Posterior cingulate gyrus (tissue), 11 donors: ENCODE measurements at regions not wholly inside any gene's neighbourhood (a gene's known extent, or its start where the extent isn't known, plus 50 kb on each side); places are given as distances from the start of the nearest gene placed in this dataset.
A peak's percentile ranks its signal among the peaks of the same experiment; 100 is the strongest.
"Not testable (repeated sequence)": the region's sequence is repeated elsewhere in the genome, so short reads cannot be mapped to it uniquely, and the experiment has no call there.

Source experiments
- DNase-seq, 10 donors: peaks; one replicate each; pipeline versions ENCODE4 v3.0.0 to v3.0.0-alpha.2; 2020 to 2021; ENCODE audit warnings: mixed read lengths in 3 of 10
- intact Hi-C: fragments of 100-400 bp; cut with DNase I; formaldehyde crosslinking; loops from one replicate; pipeline ENCODE4 v1.15.1; 2023

DNA sequence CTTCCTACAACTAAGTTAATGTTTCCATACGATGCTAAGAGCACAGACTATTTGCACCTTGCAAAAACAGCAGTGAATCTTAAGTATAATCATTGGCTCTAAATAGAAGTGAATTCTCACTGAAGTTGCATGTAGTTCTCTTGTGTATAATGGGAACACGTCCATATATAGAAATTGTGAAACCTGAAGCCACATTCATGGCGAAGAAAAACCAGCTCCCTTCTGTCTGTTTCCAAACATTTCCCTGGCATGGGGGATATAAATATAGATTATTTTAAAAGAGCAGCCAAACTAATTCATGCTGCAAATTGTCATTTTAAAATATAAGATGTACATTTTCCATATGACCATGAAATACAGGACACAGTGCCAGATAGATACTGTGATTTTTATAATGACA is 71.1 kb downstream of the TRAM1L1 start:
- intact Hi-C loops: no loop called here

GRCh38 chr4:117010671-117011070 is 74.7 kb downstream of the TRAM1L1 start:
- intact Hi-C loops: no loop called here
- no peak for DNase-seq

More for the DNA sequence above, 71.1 kb downstream of the TRAM1L1 start:
- no peak for DNase-seq

DNA sequence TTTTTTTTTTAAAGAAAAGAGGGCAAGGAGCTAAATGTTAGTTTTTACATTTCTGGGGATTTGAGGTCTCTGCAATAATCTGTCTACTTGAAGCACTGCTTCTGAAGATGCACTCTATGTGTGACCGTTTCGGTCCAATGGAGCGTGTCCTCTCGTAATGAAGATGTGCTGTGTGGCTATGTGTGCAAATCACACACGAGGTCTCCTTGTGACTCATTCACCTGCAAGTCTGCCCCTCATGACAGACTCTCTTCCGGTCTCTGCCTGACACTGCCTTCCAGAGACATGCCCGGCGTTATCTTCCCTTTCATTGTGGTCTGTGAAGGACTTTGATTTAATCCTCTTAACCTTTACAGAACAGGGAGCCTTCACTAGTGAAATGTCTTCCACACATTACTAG is 84.3 kb downstream of the TRAM1L1 start:
- no peak for DNase-seq
- intact Hi-C loops: no loop called here

GRCh38 chr4:116982656-116983055 is 102.7 kb downstream of the TRAM1L1 start:
- no peak for DNase-seq
- intact Hi-C loops: no loop called here

GRCh38 chr4:116980436-116980835 is 104.9 kb downstream of the TRAM1L1 start:
- intact Hi-C loops: not testable (repeated sequence)
- peak in 1 of 10 donors; percentile 79 for DNase-seq

DNA sequence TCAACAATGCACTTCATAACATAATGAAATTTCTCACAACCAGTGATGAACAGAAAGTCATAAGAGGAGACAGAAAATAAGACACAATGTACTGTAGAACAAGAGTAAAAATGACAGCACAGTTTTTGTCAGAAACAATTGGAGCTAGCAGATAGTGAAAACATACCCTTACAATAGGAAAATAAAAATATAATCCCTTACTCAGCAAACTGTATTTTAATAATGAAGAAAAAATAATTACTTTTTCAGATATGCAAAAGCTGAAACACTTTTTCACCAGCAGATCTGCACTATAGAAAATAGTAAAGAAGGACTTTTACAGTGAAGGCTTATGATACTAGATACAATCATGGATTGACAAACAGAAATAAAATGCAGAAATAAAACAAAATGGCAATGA is 126.3 kb downstream of the TRAM1L1 start:
- DNase-seq: no peak
- intact Hi-C loops: no loop called here

- DNase-seq: peak in 1 of 10 donors; percentile 38
- intact Hi-C loops: no loop called here
These were observed 131.4 kb downstream of the TRAM1L1 start for GRCh38 chr4:116953947-116954346.

- no peak for DNase-seq
- intact Hi-C loops: no loop called here
These were observed 132.7 kb downstream of the TRAM1L1 start for GRCh38 chr4:116952530-116953136.

DNA sequence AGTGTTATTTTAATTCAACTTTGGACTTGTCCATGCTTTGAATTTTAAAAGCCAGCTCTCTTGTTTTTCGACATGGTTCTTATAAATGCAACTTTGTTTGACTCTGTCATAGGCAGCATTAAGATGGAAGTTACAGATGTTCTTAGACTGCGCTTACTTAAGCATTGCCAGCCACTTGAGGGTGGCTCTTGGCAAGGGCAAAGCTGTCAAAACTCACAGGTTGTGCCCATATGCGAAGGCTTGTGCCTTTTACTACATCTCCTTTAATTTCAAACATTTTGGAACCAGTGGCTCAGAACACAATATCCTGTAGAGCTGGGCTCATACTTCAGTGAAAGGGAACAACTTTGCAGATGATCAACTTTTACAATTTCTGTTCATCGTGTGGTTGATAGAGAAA is 135.5 kb downstream of the TRAM1L1 start:
- DNase-seq: no peak
- intact Hi-C loops: no loop called here

- DNase-seq: no peak
- intact Hi-C loops: no loop called here
These were observed 143.1 kb downstream of the TRAM1L1 start for GRCh38 chr4:116942315-116942714.

DNA sequence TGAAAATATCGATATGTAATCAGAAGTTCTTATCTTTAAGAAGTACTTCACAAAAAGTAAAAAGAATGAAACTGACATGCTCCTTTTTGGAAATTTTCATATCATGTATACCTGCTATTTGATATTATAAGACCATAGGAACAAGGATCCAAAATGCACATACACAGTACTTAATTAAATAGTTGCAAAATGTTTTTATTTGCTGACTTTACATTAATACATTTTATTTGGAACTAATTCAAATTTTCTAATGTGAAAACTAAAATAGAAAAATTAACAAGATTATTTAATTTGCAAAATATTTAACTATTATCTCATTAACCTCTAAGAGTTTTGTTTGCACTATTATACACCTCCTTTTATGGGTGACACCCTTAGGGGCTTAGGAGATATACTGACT is 155.0 kb downstream of the TRAM1L1 start:
- no peak for DNase-seq
- intact Hi-C loops: no loop called here

GRCh38 chr4:116926631-116927295 is 158.6 kb downstream of the TRAM1L1 start:
- DNase-seq: no peak
- intact Hi-C loops: no loop called here

- peak in 6 of 10 donors; percentile 6 to 76 (median 41) for DNase-seq
- intact Hi-C loops: no loop called here
These were observed 159.4 kb downstream of the TRAM1L1 start for GRCh38 chr4:116925900-116926457.

DNA sequence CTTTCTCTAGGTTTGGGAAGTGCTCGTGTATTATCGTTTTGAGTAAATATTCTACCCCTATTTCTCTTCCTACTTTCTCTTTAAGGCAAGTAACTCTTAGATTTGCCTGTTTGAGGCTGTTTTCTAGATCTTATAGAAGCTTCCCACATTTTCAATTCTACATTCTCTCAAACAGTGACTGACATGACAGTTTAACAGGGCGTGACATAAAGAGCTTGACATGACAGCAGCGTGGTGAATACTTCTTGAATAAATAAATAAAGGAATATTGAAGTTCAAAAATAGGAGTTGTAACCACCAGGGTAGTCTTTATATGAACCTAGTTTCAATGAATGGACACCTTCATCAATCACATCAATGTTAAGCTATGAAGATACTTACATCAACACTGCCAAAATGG is 162.0 kb downstream of the TRAM1L1 start:
- DNase-seq: no peak
- intact Hi-C loops: no loop called here

DNA sequence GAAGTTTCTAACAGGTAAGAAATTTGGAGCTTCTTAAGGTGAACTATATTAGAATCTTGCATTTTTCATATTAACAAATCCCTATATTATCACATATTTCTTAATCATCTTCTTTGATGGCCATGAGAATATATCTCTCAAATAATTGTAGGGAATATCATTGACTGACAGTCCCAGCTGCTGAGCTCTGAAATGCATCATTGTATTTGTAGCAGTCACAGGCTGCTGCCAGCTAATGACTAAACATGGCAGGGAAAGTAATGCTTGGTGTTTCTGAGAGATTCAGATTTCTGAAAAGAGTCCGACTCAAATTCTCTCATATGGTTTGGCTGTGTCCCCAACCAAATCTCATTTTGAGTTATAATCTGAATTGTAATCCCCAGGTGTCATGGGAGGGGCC is 171.9 kb downstream of the TRAM1L1 start:
- intact Hi-C loops: no loop called here
- DNase-seq: peak in 1 of 10 donors; percentile 8

GRCh38 chr4:116906758-116907157 is 178.6 kb downstream of the TRAM1L1 start:
- no peak for DNase-seq
- intact Hi-C loops: no loop called here

GRCh38 chr4:116899561-116899960 is 185.8 kb downstream of the TRAM1L1 start:
- DNase-seq: no peak
- intact Hi-C loops: no loop called here

- DNase-seq: no peak
- intact Hi-C loops: no loop called here
These were observed 199.8 kb downstream of the TRAM1L1 start for GRCh38 chr4:116885579-116885978.

GRCh38 chr4:116882503-116882902 is 202.9 kb downstream of the TRAM1L1 start:
- intact Hi-C loops: no loop called here
- DNase-seq: no peak

- DNase-seq: no peak
- intact Hi-C loops: no loop called here
These were observed 204.3 kb downstream of the TRAM1L1 start for GRCh38 chr4:116881077-116881476.

DNA sequence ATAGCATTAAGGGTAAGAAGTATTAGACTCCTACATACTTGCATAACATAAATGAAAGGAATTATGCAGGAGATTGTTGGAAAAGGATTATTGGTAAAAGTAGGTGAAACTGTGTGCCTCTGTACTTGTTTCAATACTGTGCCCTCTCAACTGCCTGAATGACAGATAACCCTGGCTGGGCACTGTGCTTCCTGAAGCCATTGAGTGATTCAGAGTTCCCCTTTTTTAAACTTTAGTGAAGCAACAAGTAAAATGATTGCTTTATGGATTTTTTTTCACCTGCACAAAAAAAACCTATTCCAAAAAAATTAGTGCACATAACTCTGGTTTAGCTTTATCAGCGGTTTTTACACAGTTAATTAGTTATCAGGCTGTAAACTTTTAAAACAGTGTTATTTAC is 204.8 kb downstream of the TRAM1L1 start:
- DNase-seq: no peak
- intact Hi-C loops: no loop called here

- intact Hi-C loops: no loop called here
- no peak for DNase-seq
These were observed 207.1 kb downstream of the TRAM1L1 start for GRCh38 chr4:116878280-116878679.
